HG03378 (cell line): ENCODE measurements at regions not wholly inside any gene's neighbourhood (a gene's known extent, or its start where the extent isn't known, plus 50 kb on each side); places are given as distances from the start of the nearest gene placed in this dataset.
"Not testable (repeated sequence)": the region's sequence is repeated elsewhere in the genome, so short reads cannot be mapped to it uniquely, and the experiment has no call there.

Experiments
- ATAC-seq: cut with Tn5 transposase; IDR thresholded peaks from one replicate; pipeline ENCODE4 v1.9.1; 2021; ENCODE audit warnings: mild to moderate bottlenecking, moderate library complexity; ENCODE audit not compliant: unreplicated experiment

- ATAC-seq = no peak
Measured at GRCh38 chr17:77083531-77083930, 57.2 kb upstream of the SEC14L1 start.

- no peak for ATAC-seq
Measured at GRCh38 chr17:77085926-77086432, 54.8 kb upstream of the SEC14L1 start.

- ATAC-seq = no peak
Measured at GRCh38 chr17:77086433-77087010, 54.2 kb upstream of the SEC14L1 start.

DNA sequence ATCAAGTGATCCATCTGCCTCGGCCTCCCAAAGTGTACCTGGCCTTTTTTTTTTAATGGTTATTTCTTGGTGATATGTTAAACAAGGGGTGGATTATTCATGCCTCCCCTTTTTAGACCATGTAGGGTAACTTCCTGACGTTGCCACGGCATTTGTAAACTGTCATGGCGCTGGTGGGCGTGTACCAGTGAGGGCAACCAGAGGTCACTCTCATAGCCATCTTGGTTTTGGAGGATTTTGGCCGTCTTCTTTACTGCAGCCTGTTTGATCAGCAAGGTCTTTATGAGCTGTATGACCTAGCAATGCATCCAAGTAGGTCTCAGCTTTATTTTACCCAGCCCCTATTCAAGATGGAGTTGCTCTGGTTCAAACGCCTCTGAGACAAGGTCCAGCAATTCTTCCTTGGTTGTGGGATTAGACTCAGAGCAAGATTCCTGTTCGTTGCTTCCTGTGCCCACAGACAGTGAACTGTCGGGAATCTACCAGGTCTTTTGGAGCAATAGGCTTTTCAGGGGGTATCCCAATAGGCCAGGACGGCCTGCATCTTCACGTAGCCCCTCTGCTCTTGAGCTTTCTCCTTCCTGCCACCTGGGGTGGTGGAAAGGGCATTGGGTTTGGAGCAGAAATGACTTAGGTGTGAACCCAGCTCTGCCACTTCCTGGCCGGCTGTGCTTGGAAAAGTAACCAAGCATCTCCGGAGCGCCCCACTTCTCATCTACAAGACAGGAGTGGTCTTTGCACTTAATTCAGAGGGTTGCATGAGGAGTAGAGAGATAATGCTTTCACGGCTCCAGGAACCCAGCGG is 52.9 kb upstream of the SEC14L1 start:
- no peak for ATAC-seq

DNA sequence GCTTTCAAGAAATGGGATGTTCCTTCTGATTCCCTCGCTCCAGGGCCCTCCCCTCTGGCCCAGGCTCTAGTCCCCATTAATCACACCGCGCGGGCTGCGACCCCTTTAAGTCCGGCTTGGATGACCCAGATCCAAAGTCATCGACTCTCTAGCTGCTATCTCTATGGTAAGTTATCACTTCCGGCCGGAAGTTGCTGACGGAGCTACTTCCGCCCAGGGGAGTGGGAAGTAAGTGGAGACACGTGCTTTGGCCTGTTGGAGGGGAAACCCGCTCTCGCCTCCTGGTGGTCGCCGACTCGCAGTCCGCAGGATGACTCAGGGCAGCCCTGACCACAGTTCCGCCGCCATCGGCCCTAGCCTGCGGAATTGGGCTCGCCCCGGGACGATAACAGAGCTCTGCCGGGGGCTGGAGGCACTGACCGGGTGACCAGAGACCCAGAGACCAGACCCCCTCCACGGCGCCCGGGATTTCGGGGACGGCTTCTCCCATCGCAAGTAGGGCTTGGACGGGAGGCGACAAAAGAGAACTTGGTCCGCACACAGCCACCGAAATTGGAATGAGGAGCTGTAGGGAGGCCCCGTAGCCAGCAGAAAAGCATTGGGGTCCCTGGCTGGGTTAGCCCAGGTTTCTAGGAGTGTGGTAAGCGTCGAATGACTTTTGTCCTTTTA is 52.2 kb upstream of the SEC14L1 start:
- ATAC-seq = peak; percentile 82

GRCh38 chr17:77089124-77089490 is 51.7 kb upstream of the SEC14L1 start:
- ATAC-seq = no peak

DNA sequence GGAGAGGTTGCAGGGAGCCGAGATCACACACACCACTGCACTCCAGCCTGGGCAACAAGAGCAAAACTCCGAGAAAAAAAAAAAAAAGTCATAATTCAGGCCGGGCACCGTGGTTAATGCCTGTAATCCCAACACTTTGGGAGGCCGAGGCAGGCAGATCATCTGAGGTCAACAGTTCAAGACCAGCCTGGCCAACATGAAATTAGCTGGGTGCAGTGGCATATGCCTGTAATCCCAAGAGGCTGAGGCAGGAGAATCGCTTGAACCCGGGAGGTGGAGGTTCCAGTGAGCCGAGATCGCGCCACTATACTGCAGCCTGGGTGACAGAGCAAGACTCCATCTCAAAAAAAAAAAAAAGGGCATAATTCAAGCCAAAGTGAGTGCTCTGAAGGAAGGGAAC is 50.8 kb upstream of the SEC14L1 start:
- ATAC-seq = not testable (repeated sequence)

GRCh38 chr17:77090476-77090875 is 50.3 kb upstream of the SEC14L1 start:
- ATAC-seq = no peak
